Upper lobe of left lung (tissue), 6 donors: ENCODE measurements at regions not wholly inside any gene's neighbourhood (a gene's known extent, or its start where the extent isn't known, plus 50 kb on each side); places are given as distances from the start of the nearest gene placed in this dataset.

Experiments
- ATAC-seq, 2 donors: fragments of 200-7000 bp; cut with Tn5 transposase; one replicate each; pipeline ENCODE4 v1.9.1; 2022; ENCODE audit warnings: mild to moderate bottlenecking in 2 of 2, moderate library complexity in 2 of 2; ENCODE audit not compliant: low FRiP score in 2 of 2
- DNase-seq, 2 donors: peaks; one replicate each; pipeline ENCODE4 v3.0.0-alpha.2; 2019 to 2020
- H3K27ac ChIP-seq, 4 donors: fragments of 200-600 bp; sonication (generic); one replicate each; pipeline ENCODE4 v1.5.1; 2016 to 2019
- H3K27me3 ChIP-seq, 4 donors: fragments of 200-600 bp; sonication (generic); one replicate each; pipeline ENCODE4 v1.5.1; 2017 to 2019
- H3K36me3 ChIP-seq, 4 donors: fragments of 200-600 bp; sonication (generic); one replicate each; pipeline ENCODE4 v1.5.1; 2016 to 2019
- H3K4me1 ChIP-seq, 4 donors: fragments of 200-600 bp; sonication (generic); one replicate each; pipeline ENCODE4 v1.5.1; 2018 to 2019
- H3K4me3 ChIP-seq, 4 donors: fragments of 200-600 bp; sonication (generic); one replicate each; pipeline ENCODE4 v1.5.1; 2017 to 2019; ENCODE audit warnings: mild to moderate bottlenecking in 2 of 4, moderate library complexity in 1 of 4
- H3K9me3 ChIP-seq, 4 donors: fragments of 200-600 bp; sonication (generic); one replicate each; pipeline ENCODE4 v1.5.1; 2018 to 2019
- EP300 ChIP-seq, 4 donors: sonication (generic); formaldehyde crosslinking; IDR thresholded peaks; one replicate each; pipeline ENCODE4 v1.5.1; 2017; ENCODE audit warnings: antibody characterized with exemption in 4 of 4, control low read depth in 2 of 4
- POLR2A ChIP-seq, 4 donors: fragments of 450-650 bp; IDR thresholded peaks; one replicate each; pipeline ENCODE4 v1.5.1; 2016 to 2017; ENCODE audit warnings: antibody characterized with exemption in 4 of 4, mild to moderate bottlenecking in 2 of 4
- POLR2AphosphoS5 ChIP-seq, 2 donors: sonication (generic); formaldehyde crosslinking; IDR thresholded peaks; one replicate each; pipeline ENCODE4 v1.5.1; 2017; ENCODE audit warnings: antibody characterized with exemption in 2 of 2
- WGBS, 2 donors: methylation state at CpG; one replicate each; pipeline ENCODE4 v1.1.5; 2017 to 2018; 5-methylcytosine and 5-hydroxymethylcytosine counted together
- TF ChIP-seq, protein P1 (sequence below), 6 experiments: fragments of 450-650 bp in 4 of 6; fragments of 200-600 bp in 2 of 6; sonication (generic) in 2 of 6; IDR thresholded peaks; one replicate each; pipeline ENCODE4 v1.5.1; 2016 to 2019; ENCODE audit warnings: antibody characterized with exemption in 6 of 6
- donor health status: DM: no; HTN: no; CAD: no; lungs with moderate emphysema.
- donor health status: DM: no; HTN: yes; CAD: no; lungs with severe emphysema.

DNA sequence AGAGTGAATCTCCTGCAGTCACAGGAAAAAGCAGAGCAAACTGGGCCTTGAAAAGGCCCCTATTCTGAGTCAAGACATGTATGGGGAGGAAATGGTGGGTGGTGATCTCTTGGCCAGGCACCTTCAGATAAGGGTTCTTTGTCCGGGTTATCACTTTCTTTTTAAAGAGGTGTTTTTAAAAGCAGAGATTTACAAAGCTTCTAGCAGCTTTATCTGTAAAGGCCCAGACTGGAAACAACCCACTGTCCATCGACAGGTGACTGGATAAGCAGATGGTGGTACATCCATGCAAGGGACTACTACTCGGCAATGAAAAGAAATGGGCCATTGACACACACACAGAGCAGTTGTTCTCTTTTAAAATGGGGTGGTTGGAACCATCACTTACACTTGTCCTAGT is 596.7 kb upstream of the MKI67 start:
- TF ChIP-seq, protein P1, sequence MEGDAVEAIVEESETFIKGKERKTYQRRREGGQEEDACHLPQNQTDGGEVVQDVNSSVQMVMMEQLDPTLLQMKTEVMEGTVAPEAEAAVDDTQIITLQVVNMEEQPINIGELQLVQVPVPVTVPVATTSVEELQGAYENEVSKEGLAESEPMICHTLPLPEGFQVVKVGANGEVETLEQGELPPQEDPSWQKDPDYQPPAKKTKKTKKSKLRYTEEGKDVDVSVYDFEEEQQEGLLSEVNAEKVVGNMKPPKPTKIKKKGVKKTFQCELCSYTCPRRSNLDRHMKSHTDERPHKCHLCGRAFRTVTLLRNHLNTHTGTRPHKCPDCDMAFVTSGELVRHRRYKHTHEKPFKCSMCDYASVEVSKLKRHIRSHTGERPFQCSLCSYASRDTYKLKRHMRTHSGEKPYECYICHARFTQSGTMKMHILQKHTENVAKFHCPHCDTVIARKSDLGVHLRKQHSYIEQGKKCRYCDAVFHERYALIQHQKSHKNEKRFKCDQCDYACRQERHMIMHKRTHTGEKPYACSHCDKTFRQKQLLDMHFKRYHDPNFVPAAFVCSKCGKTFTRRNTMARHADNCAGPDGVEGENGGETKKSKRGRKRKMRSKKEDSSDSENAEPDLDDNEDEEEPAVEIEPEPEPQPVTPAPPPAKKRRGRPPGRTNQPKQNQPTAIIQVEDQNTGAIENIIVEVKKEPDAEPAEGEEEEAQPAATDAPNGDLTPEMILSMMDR (IDR thresholded peaks at IDR 0.05), result no peak
- TF ChIP-seq EP300 (IDR thresholded peaks at IDR 0.05) (no peak), POLR2A (IDR thresholded peaks at IDR 0.05) (no peak), POLR2AphosphoS5 (IDR thresholded peaks at IDR 0.05) (no peak)
- Histone ChIP-seq H3K27ac (no peak overlapping the region), H3K4me1 (no peaks in the 10 kb centered on the region), H3K27me3 (no peaks in the 10 kb centered on the region), H3K4me3 (no peak overlapping the region), H3K9me3 (no peaks in the 10 kb centered on the region), H3K36me3 (no peaks in the 10 kb centered on the region)
- DNase-seq (no peak), ATAC-seq (no peak)
- 85 to 87% methylated on average over 3 of the region's 3 CpGs for WGBS, 2 donors

DNA sequence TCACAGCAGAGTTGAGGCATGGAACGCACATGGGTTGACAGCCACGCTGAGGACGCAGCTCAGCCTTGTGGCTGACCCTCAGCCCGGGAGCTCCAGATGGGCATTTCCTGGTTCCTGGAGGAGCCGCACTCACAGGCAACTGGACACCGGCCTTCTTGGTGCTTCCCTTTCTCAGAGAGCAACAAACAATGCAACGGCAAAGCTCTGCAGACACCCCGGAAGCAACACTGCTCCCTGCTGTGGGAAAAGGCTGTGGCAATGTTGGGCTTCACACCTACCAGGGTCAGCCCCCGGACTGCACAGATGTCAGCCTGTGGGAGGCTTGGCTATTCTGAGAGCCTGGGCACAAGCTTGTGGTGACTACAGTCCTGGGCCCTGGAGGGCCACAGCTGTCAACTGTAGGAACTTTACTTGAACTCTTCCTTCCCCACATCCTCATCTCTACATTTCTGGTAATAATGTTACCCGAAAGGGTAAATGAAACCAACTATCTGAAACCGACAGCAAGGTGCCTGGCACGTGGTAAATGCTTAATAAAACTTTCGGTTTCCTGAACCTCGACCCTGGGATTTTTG is 597.5 kb upstream of the MKI67 start:
- 69 to 75% methylated on average over 11 to 14 of the region's 14 CpGs for WGBS, 2 donors
- H3K4me3 ChIP-seq, result no peak overlapping the region
- no peak overlapping the region for H3K27ac ChIP-seq
- no peaks in the 10 kb centered on the region for H3K27me3 ChIP-seq
- ATAC-seq, result peak in 1 of 2 donors; percentile 31
- H3K4me1 ChIP-seq, result no peaks in the 10 kb centered on the region
- no peak for TF ChIP-seq EP300 (IDR thresholded peaks at IDR 0.05)
- TF ChIP-seq, protein P1 (IDR thresholded peaks at IDR 0.05), result no peak
- TF ChIP-seq POLR2A (IDR thresholded peaks at IDR 0.05), result no peak
- no peak for DNase-seq
- no peaks in the 10 kb centered on the region for H3K36me3 ChIP-seq
- H3K9me3 ChIP-seq, result no peaks in the 10 kb centered on the region

DNA sequence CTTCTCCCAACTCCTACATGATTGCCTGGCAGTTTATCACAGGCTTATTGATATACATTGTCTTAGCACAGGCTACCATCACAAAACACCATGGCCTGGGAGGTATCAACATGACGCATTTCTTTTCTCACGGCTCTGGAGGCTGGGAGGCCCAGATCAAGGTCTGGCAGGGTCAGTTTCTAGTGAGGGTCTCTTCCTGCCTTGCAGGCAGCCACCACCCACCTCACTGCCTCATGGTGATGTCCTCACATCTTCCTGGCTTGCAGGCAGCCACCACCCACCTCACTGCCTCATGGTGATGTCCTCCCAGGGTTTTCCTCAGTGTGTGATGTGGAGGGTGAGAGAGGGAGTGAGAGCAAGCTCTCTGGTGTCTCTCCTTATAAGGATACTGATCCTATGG is 599.3 kb upstream of the MKI67 start:
- Histone ChIP-seq H3K4me1 (no peaks in the 10 kb centered on the region), H3K27ac (no peak overlapping the region), H3K36me3 (no peaks in the 10 kb centered on the region), H3K4me3 (no peak overlapping the region), H3K9me3 (no peaks in the 10 kb centered on the region), H3K27me3 (no peaks in the 10 kb centered on the region)
- 79 to 95% methylated on average over 2 of the region's 2 CpGs for WGBS, 2 donors
- DNase-seq, result no peak
- no peak for TF ChIP-seq EP300 (IDR thresholded peaks at IDR 0.05)
- TF ChIP-seq, protein P1 (IDR thresholded peaks at IDR 0.05), result no peak
- TF ChIP-seq POLR2AphosphoS5 (IDR thresholded peaks at IDR 0.05), result no peak
- TF ChIP-seq POLR2A (IDR thresholded peaks at IDR 0.05), result no peak
- no peak for ATAC-seq

DNA sequence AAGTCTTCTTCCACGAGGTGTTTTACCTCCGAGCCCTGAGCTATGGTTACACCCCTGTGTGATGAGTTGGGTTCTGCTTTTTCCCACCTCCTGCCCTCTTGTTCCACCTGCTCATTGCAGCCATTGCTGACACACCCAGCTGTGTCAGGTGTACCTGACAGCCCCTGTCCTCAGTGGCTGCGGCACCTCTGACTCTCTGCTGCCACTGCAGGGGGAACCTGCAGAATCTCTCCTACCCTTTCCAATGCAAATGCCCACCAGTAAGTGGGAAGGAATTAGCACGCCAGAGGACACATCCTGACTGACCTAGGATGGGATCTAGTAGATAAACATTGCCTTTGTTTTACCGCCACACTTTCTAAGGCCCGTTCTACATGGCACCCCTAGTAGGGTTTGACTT is 600.9 kb upstream of the MKI67 start:
- no peak overlapping the region for H3K27ac ChIP-seq
- H3K9me3 ChIP-seq, result no peaks in the 10 kb centered on the region
- no peak overlapping the region for H3K4me3 ChIP-seq
- H3K4me1 ChIP-seq, result no peaks in the 10 kb centered on the region
- 63 to 70% methylated on average over 6 of the region's 6 CpGs for WGBS, 2 donors
- ATAC-seq (no peak), DNase-seq (no peak)
- TF ChIP-seq POLR2A (IDR thresholded peaks at IDR 0.05) (no peak), POLR2AphosphoS5 (IDR thresholded peaks at IDR 0.05) (no peak), EP300 (IDR thresholded peaks at IDR 0.05) (no peak)
- TF ChIP-seq, protein P1 (IDR thresholded peaks at IDR 0.05), result no peak
- H3K36me3 ChIP-seq, result no peaks in the 10 kb centered on the region
- no peaks in the 10 kb centered on the region for H3K27me3 ChIP-seq

DNA sequence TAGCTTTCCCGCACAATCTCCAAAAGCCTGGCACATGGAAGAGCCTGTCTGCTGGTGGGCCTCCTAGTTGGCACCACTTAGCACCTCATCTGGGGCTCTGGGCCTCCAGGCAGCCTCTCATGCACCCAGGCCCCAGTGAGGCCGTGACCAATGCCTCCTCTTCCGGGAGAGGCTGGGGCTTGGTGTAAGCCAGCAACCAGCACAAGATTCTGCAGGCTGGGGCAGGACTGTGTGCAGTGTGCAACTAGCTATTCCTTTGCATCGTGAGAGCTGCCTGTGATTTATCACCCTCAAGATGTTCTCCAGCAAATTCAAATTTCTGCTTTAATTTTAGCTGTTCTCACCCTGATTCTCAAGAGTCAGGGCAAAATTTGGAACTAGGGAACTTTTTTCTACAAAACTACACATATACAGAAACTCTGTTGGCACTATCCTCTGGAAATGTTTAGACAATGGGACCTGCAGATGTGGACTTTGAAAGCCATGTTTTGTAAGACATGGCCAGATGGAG is 603.7 kb upstream of the MKI67 start:
- no peak for DNase-seq
- no peaks in the 10 kb centered on the region for H3K9me3 ChIP-seq
- no peak overlapping the region for H3K4me3 ChIP-seq
- 81 to 84% methylated on average over 4 of the region's 4 CpGs for WGBS, 2 donors
- H3K27me3 ChIP-seq, result no peaks in the 10 kb centered on the region
- TF ChIP-seq, protein P1 (IDR thresholded peaks at IDR 0.05), result no peak
- TF ChIP-seq POLR2A (IDR thresholded peaks at IDR 0.05), result no peak
- no peak for TF ChIP-seq EP300 (IDR thresholded peaks at IDR 0.05)
- no peak for TF ChIP-seq POLR2AphosphoS5 (IDR thresholded peaks at IDR 0.05)
- no peak for ATAC-seq
- no peaks in the 10 kb centered on the region for H3K36me3 ChIP-seq
- H3K27ac ChIP-seq, result no peak overlapping the region
- H3K4me1 ChIP-seq, result no peaks in the 10 kb centered on the region
